ENCODE measurements at regions not wholly inside any gene's neighbourhood (a gene's known extent, or its start where the extent isn't known, plus 50 kb on each side); places are given as distances from the start of the nearest gene placed in this dataset.

DNA sequence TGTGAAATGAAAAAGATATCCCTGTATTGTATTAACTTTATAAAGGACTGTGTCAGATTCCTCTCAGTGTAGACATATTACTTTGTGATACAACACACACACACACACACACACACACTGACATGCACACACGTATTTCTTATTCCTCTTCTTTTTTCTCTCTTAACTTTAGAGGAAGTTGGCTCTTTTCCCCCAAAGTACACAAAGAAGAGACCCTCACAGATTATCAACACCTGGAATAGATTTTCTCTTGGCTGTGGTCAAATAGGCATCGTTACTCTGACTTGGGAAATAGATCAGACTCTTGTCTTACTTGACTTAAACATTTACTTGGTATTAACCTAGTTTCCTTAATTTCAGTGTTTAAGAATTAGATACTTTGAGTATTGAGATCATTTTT lies 792.8 kb downstream of the ADGRL2 start:
- H3K27me3 Mint-ChIP-seq (ENCODE audit: unreplicated experiment): no peaks in the 10 kb centered on the region
- H3K4me3 Mint-ChIP-seq (ENCODE audit: low read depth, unreplicated experiment): no peak overlapping the region
- no TSS peak for BruUV-seq (replicated peaks)
- no peak for TF ChIP-seq CTCF (IDR thresholded peaks at IDR 0.05; ENCODE audit: unreplicated experiment)
- CTCF ChIA-PET: no interaction called here
- H3K36me3 Mint-ChIP-seq (ENCODE audit: insufficient read depth, unreplicated experiment): no peaks in the 10 kb centered on the region
- H3K4me1 Mint-ChIP-seq (ENCODE audit: low read depth, unreplicated experiment): no peaks in the 10 kb centered on the region
- H3K27ac Mint-ChIP-seq (ENCODE audit: unreplicated experiment): no peak overlapping the region
- intact Hi-C loops (cut with micrococcal nuclease; ENCODE audit: unreplicated experiment): no loop called here
- H3K9me3 Mint-ChIP-seq (ENCODE audit: low read depth, unreplicated experiment): peaks cover 2% of the 10 kb centered on the region
- no peak for DNase-seq

DNA sequence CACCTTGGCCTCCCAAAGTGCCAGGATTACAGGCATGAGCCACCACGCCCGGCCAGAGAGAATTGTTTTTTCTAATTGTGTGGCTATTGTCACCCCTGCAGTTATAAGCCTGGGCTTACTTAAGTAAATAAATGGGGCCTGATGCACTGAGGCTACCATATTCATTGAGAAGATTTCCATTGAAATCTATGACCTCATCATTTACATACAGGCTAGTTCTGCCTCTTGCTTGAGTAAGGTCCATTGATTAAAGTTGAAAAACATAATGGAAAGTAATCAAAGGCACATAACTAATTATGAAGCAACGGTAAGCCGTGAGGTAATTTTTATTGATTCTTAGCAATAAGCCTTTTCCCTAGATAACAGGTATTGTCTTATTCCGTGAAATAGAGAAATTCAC lies 788.9 kb downstream of the ADGRL2 start:
- no peak overlapping the region for H3K27ac Mint-ChIP-seq (ENCODE audit: unreplicated experiment)
- BruUV-seq (replicated peaks): no TSS peak

DNA sequence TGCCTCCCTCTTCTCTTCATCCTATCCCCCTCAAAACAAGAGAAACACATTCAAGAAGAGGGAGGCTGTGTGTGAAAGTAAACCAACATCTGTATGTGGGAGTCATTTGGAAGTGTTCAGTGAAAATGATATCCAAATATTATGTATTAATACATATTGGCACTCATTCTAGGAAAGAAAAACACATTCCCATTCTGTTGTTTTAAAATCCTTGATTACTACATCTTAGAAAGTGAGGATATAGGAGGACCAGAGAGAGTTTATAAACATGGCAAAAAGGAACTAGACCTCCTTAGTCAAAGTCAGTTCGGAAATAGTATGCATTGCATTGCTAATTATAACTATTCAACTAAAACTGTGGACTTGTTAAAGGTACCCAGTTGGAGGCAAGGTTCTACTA lies 786.6 kb downstream of the ADGRL2 start:
- Mint-ChIP-seq H3K36me3 (ENCODE audit: insufficient read depth, unreplicated experiment) (no peaks in the 10 kb centered on the region), H3K4me3 (ENCODE audit: low read depth, unreplicated experiment) (no peak overlapping the region), H3K9me3 (ENCODE audit: low read depth, unreplicated experiment) (peaks cover 2% of the 10 kb centered on the region), H3K4me1 (ENCODE audit: low read depth, unreplicated experiment) (no peaks in the 10 kb centered on the region), H3K27ac (ENCODE audit: unreplicated experiment) (no peak overlapping the region), H3K27me3 (ENCODE audit: unreplicated experiment) (no peaks in the 10 kb centered on the region)
- intact Hi-C loops (cut with micrococcal nuclease; ENCODE audit: unreplicated experiment): no loop called here
- DNase-seq: no peak
- no TSS peak for BruUV-seq (replicated peaks)
- TF ChIP-seq CTCF (IDR thresholded peaks at IDR 0.05; ENCODE audit: unreplicated experiment): no peak
- CTCF ChIA-PET: interaction anchor here (0.7 kb wide), 1 partner anchor 1248 kb away, joined by 3 read pairs; no protein-coding TSS in a partner anchor

More for the DNA sequence above, 788.9 kb downstream of the ADGRL2 start:
- no peak overlapping the region for H3K4me3 Mint-ChIP-seq (ENCODE audit: low read depth, unreplicated experiment)
- no peak for TF ChIP-seq CTCF (IDR thresholded peaks at IDR 0.05; ENCODE audit: unreplicated experiment)
- intact Hi-C loops (cut with micrococcal nuclease; ENCODE audit: unreplicated experiment): no loop called here
- no peak for DNase-seq
- H3K27me3 Mint-ChIP-seq (ENCODE audit: unreplicated experiment): no peaks in the 10 kb centered on the region
- no peaks in the 10 kb centered on the region for H3K4me1 Mint-ChIP-seq (ENCODE audit: low read depth, unreplicated experiment)
- CTCF ChIA-PET: no interaction called here
- no peaks in the 10 kb centered on the region for H3K36me3 Mint-ChIP-seq (ENCODE audit: insufficient read depth, unreplicated experiment)
- H3K9me3 Mint-ChIP-seq (ENCODE audit: low read depth, unreplicated experiment): peaks cover 2% of the 10 kb centered on the region

GRCh38 chr1:82586473-82586872 lies 785.7 kb downstream of the ADGRL2 start:
- CTCF ChIA-PET: no interaction called here
- Mint-ChIP-seq H3K27me3 (ENCODE audit: unreplicated experiment) (no peaks in the 10 kb centered on the region), H3K4me1 (ENCODE audit: low read depth, unreplicated experiment) (no peaks in the 10 kb centered on the region), H3K27ac (ENCODE audit: unreplicated experiment) (no peak overlapping the region), H3K4me3 (ENCODE audit: low read depth, unreplicated experiment) (no peak overlapping the region), H3K36me3 (ENCODE audit: insufficient read depth, unreplicated experiment) (no peaks in the 10 kb centered on the region), H3K9me3 (ENCODE audit: low read depth, unreplicated experiment) (peaks cover 2% of the 10 kb centered on the region)
- no peak for TF ChIP-seq CTCF (IDR thresholded peaks at IDR 0.05; ENCODE audit: unreplicated experiment)
- no peak for DNase-seq
- no TSS peak for BruUV-seq (replicated peaks)
- intact Hi-C loops (cut with micrococcal nuclease; ENCODE audit: unreplicated experiment): no loop called here

- Mint-ChIP-seq H3K4me1 (ENCODE audit: low read depth, unreplicated experiment) (no peaks in the 10 kb centered on the region), H3K9me3 (ENCODE audit: low read depth, unreplicated experiment) (no peaks in the 10 kb centered on the region), H3K27me3 (ENCODE audit: unreplicated experiment) (no peaks in the 10 kb centered on the region), H3K4me3 (ENCODE audit: low read depth, unreplicated experiment) (no peak overlapping the region), H3K36me3 (ENCODE audit: insufficient read depth, unreplicated experiment) (no peaks in the 10 kb centered on the region), H3K27ac (ENCODE audit: unreplicated experiment) (no peak overlapping the region)
- no peak for TF ChIP-seq CTCF (IDR thresholded peaks at IDR 0.05; ENCODE audit: unreplicated experiment)
- DNase-seq: no peak
- intact Hi-C loops (cut with micrococcal nuclease; ENCODE audit: unreplicated experiment): no loop called here
- BruUV-seq (replicated peaks): no TSS peak
- CTCF ChIA-PET: no interaction called here
Measured at GRCh38 chr1:82582347-82582746, 781.6 kb downstream of the ADGRL2 start.
